Liver (tissue), 3 donors: ENCODE measurements at regions not wholly inside any gene's neighbourhood (a gene's known extent, or its start where the extent isn't known, plus 50 kb on each side); places are given as distances from the start of the nearest gene placed in this dataset.

ENCODE experiments used
- CTCF ChIP-seq: fragments of 150-350 bp; IDR thresholded peaks from 2 replicates; pipeline ENCODE4 v1.5.1; 2017; ENCODE audit warnings: improper control_type of control experiment, low read depth, low read length; ENCODE audit not compliant: missing input control
- EGR1 ChIP-seq, 2 donors: IDR thresholded peaks; 2 replicates each; pipeline ENCODE4 v1.6.1; 2016 to 2018; ENCODE audit warnings: antibody characterized with exemption in 2 of 2, low read depth in 2 of 2
- JUND ChIP-seq, 2 donors: IDR thresholded peaks; 2 replicates each; pipeline ENCODE4 v1.6.1; 2016; ENCODE audit warnings: antibody characterized with exemption in 2 of 2
- MAX ChIP-seq: IDR thresholded peaks from 2 replicates; pipeline ENCODE4 v1.6.1; 2016; ENCODE audit warnings: antibody characterized with exemption
- NR2F2 ChIP-seq: IDR thresholded peaks from 2 replicates; pipeline ENCODE4 v1.6.1; 2016; ENCODE audit warnings: antibody characterized with exemption
- RAD21 ChIP-seq, 2 donors: IDR thresholded peaks; 2 replicates each; pipeline ENCODE4 v1.6.1; 2016; ENCODE audit warnings: antibody characterized with exemption in 2 of 2, mild to moderate bottlenecking in 2 of 2
- RXRA ChIP-seq, 2 donors: IDR thresholded peaks; 2 replicates each; pipeline ENCODE4 v1.6.1; 2017 to 2018; ENCODE audit warnings: antibody characterized with exemption in 2 of 2, mild to moderate bottlenecking in 1 of 2
- SP1 ChIP-seq: IDR thresholded peaks from 2 replicates; pipeline ENCODE4 v1.6.1; 2018; ENCODE audit warnings: antibody characterized with exemption, mild to moderate bottlenecking
- donor health status: healthy.
- donor health status: healthy.

- TF ChIP-seq CTCF (no peak), RAD21 (IDR thresholded peaks at IDR 0.05) (no peak), SP1 (no peak), RXRA (IDR thresholded peaks at IDR 0.05) (no peak), MAX (no peak), JUND (IDR thresholded peaks at IDR 0.05) (no peak), NR2F2 (no peak), EGR1 (IDR thresholded peaks at IDR 0.05; ENCODE audit: low read depth in 2 of 2) (no peak)
Observed at GRCh38 chr6:21529431-21529830, 64.1 kb upstream of the SOX4 start.
